ENCODE measurements at regions not wholly inside any gene's neighbourhood (a gene's known extent, or its start where the extent isn't known, plus 50 kb on each side); places are given as distances from the start of the nearest gene placed in this dataset.
"Not testable (repeated sequence)": the region's sequence is repeated elsewhere in the genome, so short reads cannot be mapped to it uniquely, and the experiment has no call there.

DNA sequence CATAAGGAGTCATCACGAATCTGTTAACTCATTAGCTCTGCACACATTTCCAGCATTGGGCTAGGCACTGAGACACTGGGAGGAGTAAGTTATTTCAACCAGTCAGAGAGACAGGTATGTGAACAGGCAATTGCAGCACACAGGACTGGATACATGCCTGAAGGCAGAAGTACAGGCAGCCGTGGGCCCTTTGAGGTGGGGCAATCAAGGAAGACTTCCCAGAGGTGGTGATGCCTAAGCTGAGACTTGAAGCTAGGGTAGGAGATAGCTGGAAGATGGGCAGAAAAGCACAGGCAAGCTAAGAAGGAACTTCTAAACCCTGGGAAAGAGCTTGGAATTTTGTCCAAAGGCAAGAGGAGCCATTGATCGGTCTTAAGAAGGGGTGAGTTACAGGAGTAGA lies 249.7 kb downstream of the EMX2 start:
- DNase-seq, result no peak

DNA sequence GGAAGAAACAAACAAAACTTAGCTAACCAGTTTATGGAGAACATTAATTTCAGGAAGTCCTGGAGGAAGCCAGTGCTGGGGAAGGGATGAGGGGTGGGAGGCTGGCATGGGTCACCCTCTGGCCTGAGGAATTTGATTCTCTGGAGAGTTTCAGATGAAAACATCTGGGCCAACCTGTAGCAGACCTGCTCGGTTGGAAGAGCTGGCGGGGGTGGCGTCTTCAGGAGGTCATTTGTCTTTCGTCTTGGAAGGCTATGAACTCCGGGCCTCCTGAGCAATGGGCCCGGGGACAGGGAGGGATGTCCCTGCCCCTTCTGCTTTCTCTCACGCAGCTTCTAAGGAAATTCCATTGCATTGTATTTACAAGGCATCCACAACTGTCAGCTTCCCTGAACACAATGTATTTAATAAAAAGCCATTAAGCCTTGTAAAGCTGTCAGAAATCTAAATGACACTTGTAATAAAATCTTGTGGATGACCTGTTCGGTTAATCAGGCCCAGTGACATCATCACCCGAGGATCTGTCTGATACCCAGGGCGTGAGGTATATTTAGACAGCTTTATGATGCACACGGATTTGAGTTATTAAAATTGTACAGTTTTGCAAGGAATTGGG lies 250.5 kb downstream of the RAB11FIP2 start:
- DNase-seq, result no peak

DNA sequence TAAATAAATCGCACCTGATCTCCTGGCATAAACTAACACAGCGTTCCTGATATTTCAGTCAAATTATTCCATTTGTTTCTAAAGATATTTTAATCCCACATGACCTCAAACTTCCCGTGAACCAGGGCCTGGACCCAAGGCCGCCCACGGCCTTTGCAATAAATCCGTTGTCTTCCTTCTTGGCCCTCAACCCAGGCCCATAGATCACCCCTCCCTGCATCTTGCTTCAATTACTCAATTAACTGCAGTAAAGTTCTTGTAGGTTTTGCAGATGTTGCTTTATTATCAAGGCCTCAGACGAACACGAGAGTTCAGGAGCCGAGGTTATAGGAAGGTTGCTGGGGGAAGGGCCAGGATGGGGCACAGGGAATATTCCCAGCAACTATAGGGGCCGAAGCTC lies 249.4 kb downstream of the RAB11FIP2 start:
- no peak for DNase-seq

DNA sequence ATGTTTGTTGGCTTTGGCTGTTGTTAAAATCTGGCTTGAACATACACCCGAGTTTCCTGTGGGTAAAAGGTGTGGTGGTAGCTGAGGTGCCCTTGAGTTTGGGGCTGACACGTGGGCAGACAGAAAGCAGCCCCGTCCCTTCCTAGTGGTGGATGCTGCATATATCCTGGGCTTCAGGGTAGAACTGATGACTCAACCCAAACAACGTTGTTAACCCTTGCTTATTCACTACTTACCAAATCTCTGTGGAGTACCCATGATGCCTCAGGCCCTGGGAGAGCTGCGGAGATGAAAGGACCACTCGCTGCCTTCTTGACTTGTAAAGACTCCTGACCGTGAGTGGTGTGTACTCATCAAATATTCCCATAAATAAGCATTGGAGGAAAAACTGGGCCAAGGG lies 245.1 kb downstream of the RAB11FIP2 start:
- DNase-seq, result no peak

DNA sequence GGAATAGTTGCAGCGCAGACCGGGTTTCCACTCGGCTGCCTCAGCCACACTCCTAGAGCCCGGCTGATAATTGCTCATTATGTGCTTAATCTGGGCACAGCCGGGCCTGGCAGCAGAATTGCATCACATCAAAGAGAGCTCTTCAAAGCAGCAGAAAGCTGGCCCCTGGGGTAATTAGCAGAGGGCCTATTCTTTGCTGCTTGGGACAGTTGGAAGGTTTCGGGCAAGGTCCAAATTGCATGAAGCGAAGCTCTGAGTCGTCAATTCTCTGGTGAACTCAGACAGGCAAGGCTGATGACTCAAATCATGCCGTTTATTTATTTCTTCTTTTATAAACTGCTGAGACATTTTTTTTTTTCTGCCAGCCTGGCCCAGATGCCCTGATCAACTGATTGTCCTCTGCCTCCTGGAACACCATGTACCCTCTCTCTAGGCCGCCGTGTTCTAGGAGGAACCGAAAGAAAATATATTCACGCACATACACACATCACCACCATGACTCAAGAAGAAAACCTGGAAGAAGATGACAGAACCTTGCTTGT lies 242.2 kb downstream of the RAB11FIP2 start:
- no peak for DNase-seq

DNA sequence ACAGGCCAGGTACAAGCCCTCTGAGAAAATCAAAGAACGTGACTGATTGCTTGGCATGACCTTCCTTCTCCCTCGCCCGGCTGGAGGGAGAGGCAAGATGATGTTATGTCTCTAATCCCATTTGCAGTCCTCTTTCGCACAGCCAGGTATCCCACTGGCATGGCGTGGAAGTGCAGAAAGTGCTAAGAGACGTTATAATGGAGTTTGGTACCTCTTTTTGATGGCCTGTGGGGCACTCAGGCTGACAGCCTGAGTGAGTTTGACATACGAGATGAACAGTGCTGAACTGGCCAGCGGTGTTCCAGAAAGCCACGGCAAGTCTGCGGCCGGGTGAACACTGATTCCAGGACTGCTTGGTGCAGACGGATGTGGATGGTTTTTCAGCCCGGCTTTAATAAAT lies 241.6 kb downstream of the RAB11FIP2 start:
- DNase-seq, result no peak

DNA sequence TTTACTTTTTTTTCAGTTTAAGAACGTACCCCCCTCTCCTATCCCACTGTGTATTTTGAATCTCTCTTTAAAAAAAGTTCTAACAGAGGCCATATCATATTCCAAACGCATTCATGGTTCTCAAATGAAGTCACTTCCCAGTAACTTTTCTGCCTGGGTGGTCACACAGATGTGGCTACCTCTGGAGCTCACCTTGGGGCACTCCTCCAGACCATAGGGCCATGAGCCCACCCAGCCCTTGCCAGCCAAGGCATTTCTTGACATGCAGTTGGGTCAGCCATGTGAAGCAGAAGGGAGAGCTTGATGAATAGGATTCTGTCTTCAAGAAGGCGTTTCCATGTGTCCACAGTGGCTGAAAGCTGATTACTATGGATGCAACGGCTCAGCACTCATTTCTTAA lies 239.3 kb downstream of the RAB11FIP2 start:
- DNase-seq, result no peak

DNA sequence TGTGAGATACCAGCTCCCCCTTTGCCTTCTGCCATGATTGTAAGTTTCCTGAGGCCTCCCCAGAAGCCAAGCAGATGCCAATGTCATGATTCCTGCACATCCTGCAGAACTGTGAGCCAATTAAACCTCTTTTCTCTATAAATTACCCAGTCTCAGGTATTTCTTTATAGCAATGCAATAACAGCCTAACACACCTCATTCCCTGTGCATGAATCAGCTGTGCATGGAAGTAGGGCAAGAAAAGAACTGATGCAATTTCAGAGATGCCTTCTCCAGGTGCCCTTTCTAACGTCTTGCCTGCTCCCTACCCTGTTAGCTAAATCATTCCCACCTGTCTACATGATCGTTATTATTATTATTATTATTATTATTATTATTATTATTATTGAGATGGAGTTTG lies 230.9 kb downstream of the RAB11FIP2 start:
- not testable (repeated sequence) for DNase-seq

DNA sequence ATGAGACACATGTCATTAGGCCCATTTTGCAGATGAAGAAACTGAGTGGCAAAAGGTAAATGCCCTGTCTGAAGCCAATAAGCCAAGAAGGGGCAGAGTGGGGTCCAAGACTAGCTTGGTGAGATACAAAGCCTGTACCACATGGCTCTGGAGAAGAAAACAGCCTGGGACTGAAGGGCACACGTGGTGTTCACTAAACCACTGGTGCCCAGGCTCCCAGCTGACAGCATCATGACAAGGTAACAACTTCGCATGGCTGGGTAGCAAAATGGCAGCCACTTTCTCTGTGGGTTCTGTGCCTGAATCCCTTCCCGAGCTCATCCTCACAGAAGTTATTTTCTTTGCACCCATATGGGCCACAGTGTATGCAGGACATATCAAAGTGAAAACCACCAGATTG lies 229.6 kb downstream of the RAB11FIP2 start:
- DNase-seq, result no peak

DNA sequence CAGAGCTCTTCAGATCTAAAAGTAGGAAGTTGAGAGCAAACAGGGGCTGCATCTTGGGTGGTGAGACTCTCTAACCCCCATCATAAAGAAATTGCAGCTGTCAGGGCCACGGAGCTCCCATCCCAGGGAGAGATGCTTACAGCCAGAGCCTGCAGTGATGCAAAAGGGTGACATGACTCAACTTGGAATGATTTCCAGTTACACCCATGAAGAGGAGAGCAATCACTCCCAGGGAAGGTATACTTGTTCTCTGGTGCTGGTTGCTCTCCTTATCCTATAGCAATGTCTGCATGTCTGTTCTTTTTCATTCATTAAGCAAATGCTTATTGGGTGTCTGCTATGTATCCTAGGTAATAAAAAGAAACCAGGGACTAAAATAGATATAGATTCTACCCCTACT lies 228.0 kb downstream of the RAB11FIP2 start:
- no peak for DNase-seq

DNA sequence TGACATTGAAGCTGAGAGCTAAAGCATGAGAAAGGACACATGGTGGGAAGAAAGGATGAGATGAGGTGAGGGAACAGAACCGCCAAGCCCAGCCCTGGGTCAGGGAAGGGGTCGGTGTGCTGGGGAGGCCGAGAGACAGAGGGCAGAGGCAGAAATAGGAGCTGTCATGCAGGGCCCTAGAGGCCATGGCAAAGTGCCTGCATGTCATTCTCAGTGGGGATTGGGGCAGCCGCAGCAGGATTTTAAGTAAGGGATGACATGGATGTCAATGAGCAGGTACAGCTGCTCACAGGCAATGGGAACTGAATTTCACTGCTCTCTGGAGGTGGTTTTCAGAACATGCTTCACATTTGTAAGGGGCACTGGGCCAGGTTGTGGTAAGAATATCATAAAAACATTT lies 227.4 kb downstream of the RAB11FIP2 start:
- no peak for DNase-seq

DNA sequence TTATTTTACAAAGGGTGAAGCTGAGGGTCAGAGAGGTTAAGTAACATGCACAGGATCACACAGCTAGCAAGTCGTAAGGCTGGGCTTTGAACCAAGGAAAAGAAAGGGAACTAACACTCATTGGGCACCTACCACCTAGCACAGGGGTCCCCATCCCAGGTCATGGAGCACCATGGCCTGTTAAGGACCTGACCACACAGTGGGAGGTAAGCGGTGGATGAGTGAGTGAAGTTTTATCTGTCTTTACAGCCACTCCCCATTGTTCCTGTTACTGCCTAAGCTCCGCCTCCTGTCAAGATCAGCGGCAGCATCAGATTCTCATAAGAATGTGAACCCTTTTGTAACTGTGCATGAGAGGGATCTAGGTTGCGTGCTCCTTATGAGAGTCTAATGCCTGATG lies 222.8 kb downstream of the RAB11FIP2 start:
- DNase-seq, result no peak

DNA sequence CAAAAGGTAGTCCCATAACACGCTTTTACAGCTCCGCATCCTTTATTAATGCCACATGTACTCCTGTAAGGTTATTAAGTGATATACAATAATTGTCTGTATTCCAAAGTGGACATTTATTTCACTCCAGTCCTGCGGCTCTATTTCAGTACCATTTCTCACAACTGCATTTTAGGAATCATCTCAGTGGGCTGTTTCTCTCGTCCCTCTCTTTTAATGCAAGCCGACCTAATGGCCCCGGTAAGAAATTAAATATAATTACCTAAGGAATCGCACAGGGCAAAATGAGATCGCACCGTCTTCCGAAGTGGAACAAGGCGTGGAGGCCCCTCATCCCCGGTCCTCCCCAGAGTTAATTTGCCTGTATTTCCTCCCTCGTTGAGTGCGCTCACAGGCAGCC lies 216.5 kb downstream of the RAB11FIP2 start:
- DNase-seq, result no peak

DNA sequence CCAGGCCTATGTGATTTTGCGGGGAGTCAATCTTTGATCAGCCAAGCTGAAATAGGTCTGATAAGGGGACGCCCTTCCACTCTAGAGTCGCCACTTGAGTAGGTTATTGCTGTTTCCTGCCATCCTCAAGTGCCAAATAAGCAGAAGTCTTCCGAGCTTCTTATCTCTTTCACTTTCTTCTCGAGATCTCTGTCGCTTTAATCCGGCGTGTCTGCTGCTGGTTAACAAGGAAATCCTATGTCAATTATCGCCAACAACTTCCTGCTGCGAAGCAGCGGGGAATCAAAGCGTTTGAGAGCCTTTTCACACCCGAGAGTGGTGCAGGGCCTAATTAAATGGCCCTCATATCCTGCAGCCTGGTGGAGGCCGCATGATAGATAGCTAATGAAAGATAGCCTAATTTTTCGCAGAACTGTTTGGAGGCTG lies 215.9 kb downstream of the RAB11FIP2 start:
- no peak for DNase-seq

DNA sequence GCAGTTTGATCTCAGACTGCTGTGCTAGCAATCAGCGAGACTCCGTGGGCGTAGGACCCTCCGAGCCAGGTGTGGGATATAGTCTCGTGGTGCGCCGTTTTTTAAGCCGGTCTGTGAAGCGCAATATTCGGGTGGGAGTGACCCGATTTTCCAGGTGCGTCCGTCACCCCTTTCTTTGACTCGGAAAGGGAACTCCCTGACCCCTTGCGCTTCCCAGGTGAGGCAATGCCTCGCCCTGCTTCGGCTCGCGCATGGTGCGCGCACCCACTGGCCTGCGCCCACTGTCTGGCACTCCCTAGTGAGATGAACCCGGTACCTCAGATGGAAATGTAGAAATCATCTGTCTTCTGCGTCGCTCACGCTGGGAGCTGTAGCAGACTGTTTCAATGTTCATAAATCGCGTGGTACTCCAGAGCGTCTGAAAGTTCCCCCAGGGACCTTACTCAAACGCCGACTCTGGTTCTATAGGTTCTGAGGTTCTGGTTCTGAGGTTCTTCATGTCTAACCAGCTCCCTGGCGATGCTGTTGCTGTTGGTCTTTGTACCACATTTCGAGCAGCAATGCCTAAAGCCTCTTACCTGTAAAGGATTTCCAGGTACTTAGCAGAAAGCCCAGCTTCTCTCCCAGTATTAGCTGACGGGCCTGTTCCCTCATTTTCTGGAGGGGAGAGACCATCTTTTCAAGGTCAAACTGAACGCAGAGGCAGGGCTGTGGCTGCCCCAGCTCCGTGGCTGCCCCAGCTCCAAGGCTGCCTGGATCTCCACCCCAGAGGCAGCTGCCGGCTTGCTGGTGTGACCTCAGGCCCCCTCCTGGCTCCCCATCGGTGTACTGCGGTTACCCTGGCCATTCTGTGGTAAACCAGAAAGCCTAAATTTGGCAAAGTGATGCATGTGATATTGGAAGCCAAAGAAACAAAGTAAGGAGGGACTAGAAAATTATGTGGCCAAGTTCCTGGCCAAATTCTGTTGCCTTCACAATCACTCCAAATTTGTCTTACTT lies 207.9 kb downstream of the RAB11FIP2 start:
- not testable (repeated sequence) for DNase-seq

DNA sequence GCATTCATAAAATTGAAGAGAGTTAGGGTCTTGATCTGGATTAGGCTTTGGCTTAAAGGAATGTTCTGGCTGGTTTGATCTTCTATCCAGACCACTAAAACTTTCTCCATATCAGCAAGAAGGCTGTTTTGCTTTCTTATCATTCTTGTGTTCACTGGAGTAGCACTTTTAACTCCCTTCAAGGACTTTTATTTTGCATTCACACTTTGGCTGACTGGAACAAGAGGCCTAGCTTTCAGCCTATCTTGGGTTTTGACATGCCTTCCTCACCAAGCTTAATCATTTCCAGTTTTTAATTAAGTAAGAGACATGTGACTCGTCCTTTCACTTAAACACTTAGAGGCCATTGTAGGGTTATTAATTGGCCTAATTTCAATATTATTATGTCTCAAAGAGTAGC lies 190.3 kb downstream of the RAB11FIP2 start:
- DNase-seq, result not testable (repeated sequence)

DNA sequence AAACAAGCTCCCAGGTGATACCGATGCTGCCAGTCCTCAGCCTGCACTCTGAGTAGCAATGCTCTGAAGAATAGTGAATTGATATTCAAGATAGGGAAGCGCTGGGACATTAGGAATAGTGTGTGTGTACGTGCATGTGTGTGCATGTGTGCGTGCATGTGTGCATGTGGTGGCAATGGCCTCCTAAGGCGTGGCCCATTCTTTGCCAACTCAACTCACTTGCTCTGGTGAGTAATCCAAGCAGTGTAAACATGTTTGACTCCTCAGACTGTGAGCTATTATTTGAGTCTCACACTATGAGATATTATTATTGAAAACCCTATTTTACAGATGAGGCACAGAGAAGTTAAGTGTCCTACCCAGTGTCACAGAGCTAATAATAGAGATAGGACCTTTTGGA lies 186.6 kb downstream of the RAB11FIP2 start:
- DNase-seq, result no peak

DNA sequence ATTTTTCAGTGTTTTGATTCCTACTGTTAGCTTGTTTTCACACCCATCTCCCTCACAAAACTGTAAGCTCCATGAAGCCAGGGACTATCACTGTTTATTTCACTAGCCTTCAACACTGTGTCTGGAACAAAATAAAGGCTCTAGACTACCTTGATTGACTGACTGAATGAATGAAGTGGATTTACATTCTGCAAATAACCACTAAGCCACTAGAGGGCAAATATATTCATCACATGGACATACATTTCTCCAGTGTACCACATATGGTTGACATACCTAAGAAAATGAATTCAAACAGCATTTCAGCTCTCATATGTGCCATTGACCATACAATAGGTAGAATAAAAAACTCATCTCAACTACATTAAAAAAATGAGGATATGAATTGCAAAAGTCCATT lies 185.9 kb downstream of the RAB11FIP2 start:
- peak; percentile 31 to 41 for DNase-seq

DNA sequence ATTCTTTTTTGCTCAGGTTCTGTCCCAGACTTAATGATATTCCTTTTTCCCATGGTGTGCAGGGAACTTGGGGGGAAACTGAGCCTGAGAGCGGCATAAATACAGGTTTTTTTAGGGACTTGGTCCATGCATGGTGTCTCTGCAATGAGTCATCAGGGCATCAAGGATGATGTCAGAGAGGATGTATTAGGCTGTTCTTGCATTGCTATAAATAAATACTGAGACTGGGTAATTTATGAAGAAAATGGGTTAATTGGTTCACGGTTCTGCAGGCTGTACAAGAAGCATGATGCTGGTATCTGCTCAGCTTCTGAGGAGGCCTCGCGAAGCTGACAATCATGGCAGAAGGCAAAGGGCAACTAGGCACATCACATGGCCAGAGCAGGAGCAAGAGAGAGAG lies 185.4 kb downstream of the RAB11FIP2 start:
- no peak for DNase-seq

DNA sequence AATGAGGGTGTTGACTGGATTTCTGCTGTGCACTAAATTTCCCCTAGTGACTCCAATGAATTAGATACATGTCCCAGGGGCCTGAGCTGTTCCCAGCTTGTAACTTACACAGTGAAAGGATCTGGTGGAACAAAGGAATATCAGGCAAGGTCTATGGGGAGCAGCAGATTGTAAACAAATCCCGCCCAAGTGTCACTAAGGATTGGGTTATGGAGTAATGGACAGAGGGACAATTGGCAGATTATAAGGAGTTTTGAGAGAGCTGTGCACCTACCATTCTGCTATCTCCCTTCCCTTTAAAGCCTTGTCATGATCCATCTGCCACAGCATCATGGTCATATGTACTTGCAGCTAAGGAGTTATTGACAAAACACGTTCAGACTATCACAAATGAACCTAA lies 183.0 kb downstream of the RAB11FIP2 start:
- no peak for DNase-seq

DNA sequence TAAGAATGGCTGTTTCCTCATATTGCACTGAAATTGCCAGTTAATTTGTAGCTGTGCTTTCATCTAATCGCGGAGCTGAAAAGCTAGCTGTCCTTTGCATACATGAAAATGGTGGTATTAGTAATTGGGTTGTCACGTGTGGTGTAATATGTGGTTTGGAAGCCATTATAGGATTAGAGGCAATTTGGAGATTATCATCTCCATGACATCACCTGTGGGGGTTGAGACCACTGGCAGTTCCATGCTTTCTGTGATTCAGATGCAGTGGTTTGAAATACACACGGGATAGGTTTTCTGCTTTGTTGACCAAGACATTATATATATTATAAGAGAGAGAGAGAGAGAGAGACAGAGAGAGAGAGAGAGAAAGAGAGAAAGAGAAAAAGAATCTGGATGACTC lies 180.8 kb downstream of the RAB11FIP2 start:
- DNase-seq, result no peak

DNA sequence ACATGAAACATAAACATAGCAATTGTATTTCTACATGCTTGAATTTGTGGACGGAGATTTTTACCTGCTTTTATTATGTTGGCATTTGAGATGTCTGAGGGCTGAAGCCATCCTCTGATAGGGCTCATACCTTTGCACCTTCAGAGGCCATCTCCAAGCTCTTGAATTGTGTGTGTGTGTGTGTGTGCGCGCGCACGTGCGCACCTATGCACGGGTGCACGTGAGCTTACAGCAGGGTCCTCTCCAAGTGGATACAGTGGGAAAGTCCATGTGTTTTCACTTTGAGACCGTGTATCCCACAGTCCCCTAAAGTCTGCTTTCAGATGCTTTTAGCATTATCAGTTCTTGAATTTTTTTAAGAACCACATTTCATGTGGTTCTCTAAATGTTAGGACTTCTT lies 178.6 kb downstream of the RAB11FIP2 start:
- DNase-seq, result no peak

DNA sequence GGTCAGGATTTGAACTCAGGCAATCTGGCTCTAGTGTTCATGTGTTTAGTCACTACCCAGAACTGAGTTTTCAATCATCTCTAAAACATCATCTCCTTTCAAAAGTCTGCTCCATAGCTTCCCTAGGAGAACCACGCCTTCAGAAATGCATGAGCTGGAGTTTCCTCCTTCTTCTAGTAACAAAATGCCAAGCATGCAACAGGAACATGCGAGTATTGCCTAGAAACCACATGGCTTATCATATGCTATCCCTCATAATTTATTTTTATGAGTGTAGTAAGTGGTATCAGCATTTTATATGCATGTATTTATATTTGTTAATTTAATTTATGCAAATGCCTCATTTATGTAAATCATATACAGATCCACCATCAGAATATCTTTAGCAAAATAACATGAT lies 170.9 kb downstream of the RAB11FIP2 start:
- DNase-seq, result no peak

DNA sequence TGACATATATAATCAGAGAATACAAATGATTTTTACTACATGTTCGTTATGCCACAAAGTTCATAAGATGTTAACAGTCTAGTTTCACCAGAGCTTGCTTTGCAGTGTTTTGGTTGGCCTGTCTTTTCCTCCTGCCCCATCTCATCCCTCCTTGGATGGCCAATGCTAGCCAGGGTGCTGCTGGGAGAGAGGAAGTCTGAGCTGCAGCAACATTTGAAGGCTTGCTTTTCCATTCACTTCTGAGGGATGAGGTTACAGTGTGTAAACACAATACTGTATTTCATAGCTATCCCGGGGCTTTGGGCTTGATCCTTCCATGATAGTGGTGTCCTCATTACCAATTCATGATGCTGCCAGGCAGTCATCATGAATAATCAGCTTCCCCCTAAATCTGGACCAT lies 170.5 kb downstream of the RAB11FIP2 start:
- DNase-seq, result no peak

All from AML-193 (cell line).